GM21576 (cell line): ENCODE measurements at regions not wholly inside any gene's neighbourhood (a gene's known extent, or its start where the extent isn't known, plus 50 kb on each side); places are given as distances from the start of the nearest gene placed in this dataset.
"Not testable (repeated sequence)": the region's sequence is repeated elsewhere in the genome, so short reads cannot be mapped to it uniquely, and the experiment has no call there.

Source experiments
- ATAC-seq: cut with Tn5 transposase; IDR thresholded peaks from one replicate; pipeline ENCODE4 v1.9.1; 2021; ENCODE audit warnings: mild to moderate bottlenecking, moderate library complexity; ENCODE audit not compliant: unreplicated experiment

DNA sequence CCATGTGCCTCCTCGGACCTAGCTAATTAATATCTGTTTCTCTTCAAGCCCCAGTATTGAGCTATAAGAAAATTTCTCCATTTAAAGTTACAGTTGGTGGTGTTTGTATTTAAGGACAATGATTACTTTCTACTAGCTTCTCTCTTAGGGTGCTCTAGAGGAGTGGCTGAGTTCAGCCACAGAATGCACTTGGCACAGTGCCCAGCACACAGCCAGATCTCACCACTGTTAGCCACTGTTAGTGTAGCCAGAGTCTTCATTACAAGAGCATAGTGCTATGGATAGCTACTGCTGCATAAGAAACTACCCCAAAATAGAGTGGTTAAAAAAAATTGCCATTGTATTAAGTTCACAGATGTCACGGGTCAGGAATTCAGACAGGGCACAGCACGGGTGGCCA is 421.3 kb downstream of the BCOR start:
- no peak for ATAC-seq

DNA sequence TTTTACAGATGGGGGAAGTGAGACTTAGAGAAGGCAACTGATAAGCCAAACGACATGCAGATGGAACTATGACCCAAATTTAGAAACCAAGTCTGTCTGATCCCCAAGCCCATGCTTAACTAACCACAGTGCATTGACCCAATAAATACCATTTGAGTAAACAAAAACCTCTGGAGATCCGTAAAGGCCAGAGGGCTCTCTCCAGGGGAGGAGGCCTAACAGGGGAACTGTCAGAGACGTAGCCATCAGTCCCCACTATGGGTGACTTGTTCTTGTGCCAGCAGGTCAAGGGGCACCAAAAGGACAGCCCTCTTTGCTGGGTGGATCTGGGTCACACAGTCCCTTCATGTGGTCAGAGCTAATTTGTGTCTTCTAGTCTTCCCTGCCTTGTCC is 420.2 kb downstream of the BCOR start:
- ATAC-seq: no peak

DNA sequence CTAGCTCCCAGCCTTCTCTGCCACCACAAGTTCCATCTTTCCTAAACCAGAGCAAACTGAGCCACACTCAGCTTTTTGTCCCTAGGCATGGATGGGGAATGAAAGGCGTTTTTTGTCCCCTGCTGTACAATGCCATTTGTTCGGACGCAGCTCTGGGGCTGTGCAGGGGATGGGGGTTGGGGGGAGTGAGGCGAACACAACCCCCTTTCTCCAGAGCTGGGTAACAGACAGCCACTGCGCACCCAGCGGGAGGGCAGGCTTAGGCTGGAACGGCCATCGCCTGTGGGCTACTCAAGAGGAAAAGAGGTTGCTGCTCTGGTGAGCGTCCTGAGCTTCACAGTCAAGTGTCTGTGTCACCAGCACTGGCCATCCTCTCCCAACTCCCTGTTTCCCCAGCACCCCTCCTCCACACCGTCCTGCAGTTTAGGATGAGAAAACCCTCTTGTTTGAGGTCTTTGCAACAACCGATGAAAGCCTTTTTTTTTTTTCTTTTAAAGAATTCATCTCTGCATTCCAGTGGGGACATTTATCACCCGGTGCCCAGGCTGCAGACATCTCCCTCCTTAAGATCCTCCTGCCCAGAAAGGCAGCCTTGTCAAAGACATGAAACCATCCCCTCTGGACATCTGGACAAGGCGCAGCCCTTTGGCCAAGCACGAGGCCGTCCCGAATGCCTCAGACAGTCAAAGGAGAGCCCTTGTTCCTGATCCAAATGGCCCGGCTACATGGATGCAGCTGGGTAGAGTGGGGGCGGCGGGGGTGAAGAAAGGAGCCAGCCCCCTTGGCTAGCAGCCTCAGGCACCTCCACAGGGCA is 419.6 kb downstream of the BCOR start:
- ATAC-seq: no peak

DNA sequence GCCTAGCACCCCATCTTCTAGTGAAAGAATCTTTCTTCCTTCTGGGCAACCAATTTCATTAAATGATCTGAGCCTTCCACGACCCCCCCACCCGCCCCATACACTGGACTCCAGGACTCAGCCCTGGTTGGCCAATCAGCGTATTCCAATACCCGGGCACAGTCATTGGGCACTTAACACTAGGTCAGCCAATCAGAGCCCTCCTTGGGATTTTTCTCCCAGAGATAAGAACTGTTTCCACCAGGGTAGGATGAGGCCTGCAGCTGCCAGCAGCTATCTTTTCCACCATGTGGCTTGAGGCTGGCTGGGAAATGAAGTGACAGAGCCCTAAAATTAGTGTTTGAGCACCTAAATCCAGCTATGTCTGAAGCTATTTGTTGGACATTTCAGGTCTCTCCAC is 418.8 kb downstream of the BCOR start:
- no peak for ATAC-seq

DNA sequence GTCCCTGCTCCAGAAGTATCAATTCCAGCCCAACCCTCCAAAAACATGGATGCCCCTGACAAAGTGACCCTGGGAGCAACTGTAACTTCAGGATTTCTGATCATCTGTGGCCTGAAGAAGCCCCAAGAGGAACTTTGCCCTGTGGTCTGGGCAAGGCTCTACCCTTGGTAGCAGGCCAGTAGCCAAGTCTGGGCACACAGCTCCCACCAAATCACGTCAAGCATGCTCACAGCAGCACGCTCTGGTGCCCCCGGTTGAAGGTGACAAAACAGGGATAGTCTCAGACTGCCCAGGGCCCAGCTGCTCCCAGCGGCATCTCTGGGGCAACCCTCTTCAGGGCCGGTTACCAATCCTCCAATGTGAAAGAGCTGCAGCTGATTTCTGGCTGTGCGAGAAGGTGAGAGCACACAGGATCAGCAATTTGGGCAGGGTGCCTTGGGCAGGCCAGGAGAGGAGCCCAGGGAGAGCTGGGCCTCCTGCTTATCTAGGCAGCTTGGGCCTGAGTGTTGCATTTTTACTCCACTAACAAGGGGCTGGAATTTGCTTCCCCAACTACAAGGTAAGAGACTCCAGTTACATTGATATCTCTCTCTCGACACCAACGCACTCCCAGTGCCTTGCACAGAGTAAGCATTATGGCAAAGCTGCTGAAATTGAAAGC is 418.1 kb downstream of the BCOR start:
- ATAC-seq: no peak

DNA sequence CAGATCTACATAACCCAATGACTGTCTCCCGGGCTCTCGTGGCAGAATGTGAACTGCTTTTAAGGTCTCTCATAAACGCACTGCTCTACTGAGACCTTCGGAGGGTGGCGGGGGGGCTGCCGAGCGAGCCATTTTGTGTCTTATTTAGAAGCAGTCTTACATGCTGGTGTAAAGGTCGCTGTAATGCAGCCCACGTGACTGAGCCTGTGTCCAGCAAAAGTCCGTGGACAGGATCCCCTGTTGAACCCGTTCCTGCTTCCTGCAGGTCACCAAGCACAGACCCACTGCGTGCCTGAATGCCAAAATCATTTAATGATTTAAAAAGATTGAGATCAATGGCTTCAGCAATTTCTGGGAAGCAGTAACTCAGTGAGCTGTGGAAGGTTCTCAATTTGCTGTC is 415.9 kb downstream of the BCOR start:
- no peak for ATAC-seq

DNA sequence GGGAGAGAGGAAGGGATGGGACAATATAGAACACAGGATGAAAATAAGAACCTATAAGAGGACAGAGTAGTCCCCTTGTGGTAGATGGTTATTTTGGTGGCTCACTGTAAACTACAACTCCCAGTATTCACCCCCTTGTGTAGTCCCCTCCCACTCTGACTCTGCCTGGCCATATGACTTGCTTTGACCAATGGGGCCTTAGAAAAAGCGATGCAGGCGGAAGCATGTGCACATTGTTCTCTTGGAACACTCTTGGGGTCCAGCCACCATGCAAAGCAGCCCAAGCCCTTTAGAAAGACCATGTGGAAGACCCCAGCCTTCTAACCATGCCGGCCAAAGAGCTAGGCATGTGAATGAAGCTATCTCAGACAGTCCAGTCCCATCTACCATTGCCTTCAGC is 415.0 kb downstream of the BCOR start:
- no peak for ATAC-seq

DNA sequence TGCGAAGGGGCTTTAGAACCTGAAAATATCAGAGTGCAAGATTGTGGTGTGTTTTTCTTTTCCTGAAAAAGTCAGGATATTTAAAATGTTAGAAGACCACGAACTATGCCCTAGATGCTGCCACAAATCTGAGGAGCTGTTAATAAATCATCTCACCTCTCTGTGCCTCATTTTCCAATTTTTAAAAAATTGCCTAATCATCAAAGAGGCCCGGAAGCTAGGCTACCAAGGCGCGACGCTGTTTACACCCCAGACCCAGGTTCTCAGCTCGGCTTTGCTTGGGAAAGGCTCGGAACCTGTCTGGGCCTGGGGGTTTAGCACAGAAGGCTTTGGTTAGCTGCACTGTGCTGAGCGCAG is 409.6 kb downstream of the BCOR start:
- no peak for ATAC-seq

DNA sequence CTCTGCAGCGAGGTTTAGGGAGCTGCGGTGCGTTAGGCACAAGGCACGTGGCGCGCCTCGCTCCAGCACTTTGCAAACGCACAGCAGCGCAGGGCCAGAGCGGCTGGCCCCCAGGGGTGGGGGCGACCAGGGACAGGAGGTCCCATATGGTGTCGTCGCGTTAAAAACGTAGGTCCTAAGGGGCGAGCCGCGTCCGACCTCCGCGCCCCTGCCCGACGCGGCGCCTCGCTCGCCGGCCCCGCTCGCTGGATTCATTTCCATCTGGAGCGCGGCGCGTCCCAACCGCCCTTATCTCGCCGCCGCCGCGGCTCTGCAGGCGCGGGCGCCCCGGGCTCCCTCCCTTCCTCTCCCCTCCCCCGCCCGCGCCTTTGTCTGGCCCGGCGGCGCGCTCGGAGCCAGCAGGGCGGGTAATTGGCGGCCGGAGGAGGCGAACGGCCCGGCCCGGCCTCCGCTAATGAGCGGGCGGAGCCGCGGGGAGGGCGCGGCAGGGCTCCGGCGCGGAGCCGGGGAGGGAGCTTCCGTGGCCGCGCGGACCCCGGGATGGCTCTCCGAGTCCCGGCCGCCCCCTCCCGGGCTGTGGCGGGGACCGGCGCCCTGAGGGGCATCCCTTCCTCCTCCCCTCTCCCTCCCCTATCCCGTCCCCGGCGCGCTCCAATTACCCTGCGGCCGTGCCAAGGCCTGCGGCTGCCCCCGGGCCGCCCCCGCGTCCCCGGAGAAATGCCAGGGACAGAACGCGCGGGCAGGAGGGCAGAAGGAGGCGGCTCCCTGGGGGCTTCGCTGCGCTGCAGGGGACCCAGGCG is 409.0 kb downstream of the BCOR start:
- no peak for ATAC-seq

DNA sequence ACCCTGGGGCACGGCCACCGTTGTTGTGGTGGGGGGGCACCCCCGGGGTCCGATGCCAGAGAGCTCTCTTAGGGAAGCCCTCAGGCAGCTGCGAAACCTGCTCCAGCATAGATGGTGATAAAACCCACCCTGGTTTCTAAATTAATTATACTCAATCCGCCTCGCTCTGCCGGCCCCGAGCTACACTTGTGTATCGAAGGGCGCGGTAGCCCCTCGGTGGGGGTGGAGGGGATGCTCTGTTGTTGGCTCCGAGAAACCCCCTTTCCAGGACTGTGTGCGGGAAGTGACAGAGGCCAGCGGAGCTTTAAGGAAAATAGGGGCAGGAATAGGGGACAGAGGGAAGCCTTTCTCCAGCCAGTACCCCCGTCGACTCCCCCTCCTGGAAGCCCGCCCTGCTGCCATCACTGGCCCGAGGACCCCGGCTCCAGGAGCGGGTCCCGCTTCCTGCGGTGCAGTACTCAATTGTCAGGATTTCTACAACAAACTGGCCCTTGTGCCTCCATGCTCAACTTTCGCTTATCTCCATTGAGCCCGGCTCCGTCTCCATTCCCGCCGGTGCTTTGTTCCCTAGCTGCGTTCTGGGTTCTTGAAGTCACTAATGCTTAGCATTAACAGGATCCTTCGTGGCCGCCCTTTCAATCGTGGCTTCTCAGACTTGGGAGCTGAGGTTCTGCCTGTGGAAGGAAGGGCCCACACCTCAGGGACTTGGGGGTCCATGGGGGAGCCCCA is 408.2 kb downstream of the BCOR start:
- no peak for ATAC-seq

DNA sequence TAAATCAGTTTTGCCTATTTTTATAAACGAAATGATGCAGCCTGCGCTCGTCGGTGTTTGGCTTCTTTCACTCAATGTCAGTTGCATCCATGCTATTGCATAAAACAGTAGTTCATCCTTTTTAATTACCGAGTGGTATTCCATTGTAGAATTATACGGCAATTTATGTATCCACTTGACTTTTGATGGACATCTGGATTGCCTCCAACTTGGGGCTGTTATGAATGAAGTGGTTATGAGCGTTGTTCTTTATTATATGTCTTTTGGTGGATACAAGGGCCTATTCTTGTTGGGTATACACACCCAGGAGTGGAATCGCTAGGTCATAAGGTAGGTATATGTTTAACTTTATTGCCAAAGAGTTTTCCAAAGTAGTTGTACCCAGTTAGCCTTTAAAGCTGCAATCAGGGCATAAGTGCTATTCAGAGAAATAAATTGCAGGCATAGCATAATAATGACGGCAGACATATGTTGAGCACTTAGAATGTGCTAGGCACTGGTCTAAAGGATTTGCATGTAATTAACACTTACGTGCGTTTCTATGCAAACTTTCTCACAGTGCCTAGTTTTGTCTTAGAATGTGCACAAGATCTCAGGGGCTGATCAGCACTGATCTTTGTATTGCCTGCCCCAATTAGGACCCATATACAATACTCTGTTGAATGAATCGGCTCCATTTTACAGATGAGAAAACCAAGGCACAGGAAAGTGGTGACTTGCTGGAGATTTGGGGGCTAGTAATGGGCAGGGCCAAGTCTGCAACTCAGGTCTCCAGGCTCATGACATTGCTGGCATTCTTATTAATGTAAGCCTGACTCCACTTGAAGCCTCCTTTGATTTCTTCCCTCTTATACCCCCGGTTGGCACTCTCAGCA is 407.0 kb downstream of the BCOR start:
- ATAC-seq: no peak

DNA sequence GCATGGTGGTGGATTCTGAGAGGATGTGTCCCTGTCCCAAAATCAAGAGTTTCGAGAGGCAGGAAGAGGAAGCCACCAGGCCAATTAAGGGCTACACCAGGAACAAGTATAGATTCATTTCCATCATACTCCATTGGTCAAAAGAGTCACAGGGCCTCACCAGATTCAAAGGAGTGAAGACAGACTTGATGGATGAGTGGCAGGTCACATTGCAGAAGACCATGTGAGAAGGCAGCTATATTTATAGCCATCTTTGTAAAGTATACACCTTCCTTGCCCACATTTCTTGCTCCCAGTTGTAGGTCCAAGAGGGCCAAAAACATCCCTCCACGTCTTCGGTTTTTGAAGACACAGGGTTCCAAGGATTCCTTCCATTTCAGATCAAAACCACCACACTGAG is 406.0 kb downstream of the BCOR start:
- no peak for ATAC-seq

DNA sequence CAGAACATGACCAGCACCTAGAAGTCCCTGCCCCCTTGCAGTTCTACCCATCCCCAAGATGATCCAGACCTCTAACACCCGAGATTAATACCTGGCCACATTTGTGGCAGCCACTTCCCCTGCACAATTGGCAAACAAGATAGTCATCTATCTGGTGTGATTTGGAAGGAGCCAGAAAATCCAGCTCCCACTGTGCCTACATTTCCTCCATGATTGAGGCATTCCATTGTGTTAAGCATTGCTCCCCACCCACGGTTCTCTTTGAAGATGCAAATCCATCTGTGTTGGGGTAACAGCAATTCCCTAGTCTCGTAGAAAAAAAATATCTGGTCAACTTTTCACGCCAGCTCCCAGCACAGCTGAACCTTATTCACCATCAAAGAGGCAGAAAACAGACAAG is 405.0 kb downstream of the BCOR start:
- no peak for ATAC-seq

DNA sequence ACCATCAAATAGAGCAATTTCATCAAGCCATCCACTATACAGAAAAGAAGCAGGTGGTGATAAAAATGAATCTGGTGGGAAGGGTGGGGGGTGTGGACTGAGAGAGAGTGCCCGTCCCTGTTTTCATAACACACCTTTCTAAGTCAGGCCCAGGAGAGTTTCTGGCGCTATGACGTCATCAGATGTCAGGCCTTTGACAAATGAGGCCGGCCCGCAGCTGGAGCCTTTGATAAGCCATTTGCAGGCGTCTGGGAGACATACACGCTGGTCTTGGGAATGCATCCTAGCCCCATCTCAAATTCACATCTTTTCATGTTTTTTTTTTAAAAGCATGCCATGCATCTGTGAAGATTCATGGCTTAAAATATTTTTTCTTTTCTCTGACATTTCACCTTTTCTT is 404.5 kb downstream of the BCOR start:
- no peak for ATAC-seq

DNA sequence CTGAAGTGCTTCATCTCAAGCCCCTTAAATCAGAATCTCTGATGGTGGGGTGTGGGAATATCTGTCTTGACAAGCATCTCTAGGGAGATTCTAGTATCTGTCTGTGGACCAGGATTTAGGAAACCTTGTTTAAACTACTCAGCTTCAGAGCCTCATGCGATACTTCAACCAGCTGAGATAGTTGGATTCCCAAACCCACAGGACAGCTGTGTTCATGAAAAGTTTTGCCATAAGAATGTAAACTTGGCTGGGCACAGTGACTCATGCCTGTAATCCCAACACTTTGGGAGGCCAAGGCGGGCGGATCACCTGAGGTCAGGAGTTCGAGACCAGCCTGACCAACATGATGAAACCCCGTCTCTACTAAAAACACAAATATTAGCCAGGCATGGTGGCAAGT is 395.1 kb downstream of the BCOR start:
- ATAC-seq: not testable (repeated sequence)

DNA sequence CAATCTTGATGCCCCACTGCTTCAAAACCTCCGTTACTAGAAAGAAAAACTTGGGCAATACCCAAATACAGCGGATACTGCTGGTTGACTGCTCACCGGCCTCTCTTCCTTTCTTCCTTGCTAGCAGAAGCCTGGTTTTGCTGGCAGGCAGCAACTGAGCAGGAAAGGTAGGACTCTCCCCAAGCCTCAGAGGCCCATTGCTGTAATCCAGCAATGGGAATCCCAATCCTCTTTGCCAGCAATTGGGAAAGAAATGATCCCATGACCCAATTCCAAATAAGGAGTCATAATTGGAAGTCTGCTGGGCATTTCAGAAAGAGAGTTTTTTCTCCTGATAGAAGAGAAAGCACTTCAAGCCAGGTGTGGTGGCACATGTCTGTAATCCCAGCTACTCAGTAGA is 394.5 kb downstream of the BCOR start:
- ATAC-seq: no peak

DNA sequence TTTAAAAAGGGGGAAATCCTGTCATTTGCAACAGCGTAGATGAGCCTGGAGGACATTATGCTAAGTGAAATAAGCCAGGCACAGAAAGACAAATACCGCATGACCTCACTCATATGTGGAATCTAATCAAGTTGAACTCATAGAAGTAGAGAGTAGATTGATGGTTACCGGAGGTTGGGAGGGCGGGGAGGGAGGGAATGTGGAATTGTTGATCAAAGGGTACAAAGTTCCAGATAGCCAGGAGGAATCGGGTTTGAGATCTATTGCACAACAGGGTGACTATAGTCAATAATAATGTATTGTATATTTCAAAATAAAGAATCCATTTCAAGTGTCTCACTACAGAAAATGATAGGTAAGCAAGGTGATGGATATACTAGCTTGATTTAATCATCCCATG is 393.2 kb downstream of the BCOR start:
- ATAC-seq: no peak

DNA sequence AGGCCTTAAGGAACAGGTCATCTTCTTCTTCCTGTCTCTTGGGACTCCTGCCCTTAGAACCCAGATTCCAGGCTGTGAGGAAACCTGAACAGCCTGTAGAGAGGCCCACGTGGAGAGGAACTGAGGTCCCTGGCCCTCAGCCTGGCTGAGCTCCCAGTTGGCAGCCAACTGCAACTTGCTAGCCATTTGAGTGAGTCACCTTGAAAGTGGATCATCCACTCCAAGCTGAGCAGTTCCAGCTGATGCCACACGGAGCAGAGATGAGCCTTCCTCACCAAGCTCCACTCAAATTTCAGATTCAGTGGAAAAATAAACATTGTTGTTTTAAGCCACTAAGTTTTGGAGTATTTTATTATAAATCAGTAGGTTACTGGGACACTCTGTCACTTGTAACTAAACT is 392.5 kb downstream of the BCOR start:
- ATAC-seq: no peak

DNA sequence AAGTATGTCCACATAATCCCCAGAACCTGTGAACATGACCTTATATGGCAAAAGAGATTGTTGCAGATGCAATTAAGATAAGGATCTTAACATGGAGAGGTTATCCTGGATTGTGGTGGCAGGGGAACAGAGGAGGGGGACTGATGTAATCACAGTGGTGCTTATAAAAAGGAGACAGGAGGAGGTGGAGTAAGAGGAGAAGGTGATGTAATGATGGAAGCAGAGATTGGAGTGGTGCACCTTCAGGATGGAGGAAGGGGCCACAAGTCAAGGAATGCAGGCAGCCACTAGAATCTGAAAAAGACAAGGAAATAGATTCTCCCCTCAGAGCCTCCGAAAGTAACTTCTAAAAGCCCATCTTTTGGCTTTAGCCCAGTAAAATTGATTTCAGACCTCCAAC is 388.4 kb downstream of the BCOR start:
- ATAC-seq: no peak

DNA sequence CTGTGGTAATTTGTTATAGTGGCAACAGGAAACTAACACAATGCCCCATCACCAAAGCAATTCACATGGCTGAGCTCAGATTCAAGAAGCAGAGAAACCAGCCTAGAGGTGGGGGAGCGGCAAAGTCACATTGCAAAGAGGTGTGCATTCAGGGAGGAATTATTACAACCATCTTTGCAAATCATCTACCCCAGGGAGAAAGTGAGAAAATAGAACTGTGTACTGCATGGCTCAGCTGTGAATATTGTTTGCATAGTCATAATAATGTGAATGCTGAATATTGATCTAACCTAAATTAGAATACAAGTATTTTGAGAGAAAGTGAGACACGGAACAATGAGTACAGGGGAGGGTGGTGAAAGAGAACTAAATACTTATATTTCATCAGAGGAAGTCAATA is 387.9 kb downstream of the BCOR start:
- no peak for ATAC-seq
